ENCODE measurements at regions not wholly inside any gene's neighbourhood (a gene's known extent, or its start where the extent isn't known, plus 50 kb on each side); places are given as distances from the start of the nearest gene placed in this dataset.

DNA sequence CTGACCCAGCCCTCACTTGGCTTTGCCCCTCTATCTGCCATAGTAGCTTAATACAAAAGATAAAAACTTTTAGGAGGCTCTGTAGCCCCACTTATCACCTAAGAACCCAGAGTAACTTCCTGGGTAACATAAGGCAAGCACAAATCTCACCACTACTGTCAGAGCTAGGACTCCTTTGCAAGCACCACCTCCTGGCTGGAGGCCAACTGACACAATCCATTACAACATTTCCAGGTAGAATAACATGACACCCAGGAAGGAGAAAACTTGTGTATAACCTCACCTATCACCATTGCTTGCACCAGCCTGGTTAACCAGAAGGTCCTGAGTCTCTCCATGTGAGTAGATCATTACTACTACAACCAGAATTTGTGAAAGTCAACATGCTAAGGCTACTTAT is 230.0 kb downstream of the TUSC7 start:
- H3K9me3 Mint-ChIP-seq, result peaks cover 4% of the 10 kb centered on the region
- no peak overlapping the region for H3K27ac Mint-ChIP-seq
- ATAC-seq, result no peak
- H3K36me3 Mint-ChIP-seq, result no peaks in the 10 kb centered on the region
- no peaks in the 10 kb centered on the region for H3K27me3 Mint-ChIP-seq
- H3K4me1 Mint-ChIP-seq, result no peaks in the 10 kb centered on the region
- no peak overlapping the region for H3K4me3 Mint-ChIP-seq

DNA sequence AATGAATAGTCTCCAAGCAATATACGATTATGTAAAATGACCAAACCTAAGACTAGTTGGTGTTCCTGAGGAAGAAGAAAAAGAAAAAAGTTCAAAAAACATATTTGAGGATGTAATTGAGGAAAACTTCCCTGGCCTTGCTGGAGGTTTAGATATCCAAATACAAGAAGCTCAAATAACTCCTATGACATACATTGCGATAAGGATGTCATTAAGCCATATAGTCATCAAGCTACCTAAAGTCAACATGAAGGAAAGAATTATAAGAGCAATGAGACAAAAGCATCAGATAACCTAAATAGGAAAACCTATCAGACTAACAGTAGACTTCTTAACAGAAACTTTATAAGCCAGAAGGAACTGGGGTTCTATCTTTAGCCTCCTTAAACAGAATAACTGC is 231.1 kb downstream of the TUSC7 start:
- no peaks in the 10 kb centered on the region for H3K36me3 Mint-ChIP-seq
- no peaks in the 10 kb centered on the region for H3K27me3 Mint-ChIP-seq
- no peak overlapping the region for H3K4me3 Mint-ChIP-seq
- H3K27ac Mint-ChIP-seq, result no peak overlapping the region
- H3K4me1 Mint-ChIP-seq, result no peaks in the 10 kb centered on the region
- peaks cover 4% of the 10 kb centered on the region for H3K9me3 Mint-ChIP-seq
- ATAC-seq, result no peak

DNA sequence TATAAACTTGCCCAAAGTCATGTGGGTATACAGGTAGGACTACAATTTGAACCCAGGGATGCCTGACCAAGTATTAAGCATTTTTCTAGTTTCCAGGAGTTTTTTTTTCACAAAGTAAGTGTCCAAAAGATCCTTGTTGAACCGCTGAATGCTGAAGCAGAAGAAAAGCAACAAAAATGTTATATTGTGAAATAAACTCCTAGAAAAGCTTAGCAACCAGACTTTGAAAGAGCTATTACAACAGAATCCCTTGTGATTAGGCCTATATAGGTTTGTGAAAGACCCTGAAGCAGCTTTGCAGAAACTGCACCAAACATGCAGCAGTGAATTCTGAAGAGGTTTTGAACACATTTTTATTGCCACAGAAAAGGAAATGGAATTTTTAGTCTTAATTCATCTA is 236.8 kb downstream of the TUSC7 start:
- peaks cover 4% of the 10 kb centered on the region for H3K9me3 Mint-ChIP-seq
- ATAC-seq, result no peak
- H3K4me3 Mint-ChIP-seq, result no peak overlapping the region
- H3K27ac Mint-ChIP-seq, result no peak overlapping the region
- H3K4me1 Mint-ChIP-seq, result no peaks in the 10 kb centered on the region
- no peaks in the 10 kb centered on the region for H3K27me3 Mint-ChIP-seq
- no peaks in the 10 kb centered on the region for H3K36me3 Mint-ChIP-seq

DNA sequence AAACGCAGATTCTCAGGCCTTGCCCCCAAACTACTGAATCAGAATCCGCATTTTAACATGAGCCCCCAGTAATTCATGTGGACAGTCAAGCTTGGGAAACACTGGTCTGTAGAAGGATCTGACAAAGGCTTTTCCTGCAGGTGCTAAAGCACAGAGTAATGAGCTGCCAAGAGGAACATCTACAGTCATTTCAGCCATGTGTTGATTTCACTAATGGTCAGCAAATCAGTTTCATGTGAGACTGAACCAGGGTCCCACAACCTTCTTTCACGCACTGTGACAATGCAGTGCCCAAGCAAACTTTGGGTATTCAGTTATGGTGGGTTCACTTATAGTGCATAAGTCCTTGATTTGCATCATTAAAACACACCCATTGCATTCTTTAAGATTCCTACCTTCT is 237.6 kb downstream of the TUSC7 start:
- Mint-ChIP-seq H3K27me3 (no peaks in the 10 kb centered on the region), H3K36me3 (no peaks in the 10 kb centered on the region), H3K4me1 (no peaks in the 10 kb centered on the region), H3K4me3 (no peak overlapping the region), H3K27ac (no peak overlapping the region), H3K9me3 (peaks cover 4% of the 10 kb centered on the region)
- ATAC-seq, result no peak

DNA sequence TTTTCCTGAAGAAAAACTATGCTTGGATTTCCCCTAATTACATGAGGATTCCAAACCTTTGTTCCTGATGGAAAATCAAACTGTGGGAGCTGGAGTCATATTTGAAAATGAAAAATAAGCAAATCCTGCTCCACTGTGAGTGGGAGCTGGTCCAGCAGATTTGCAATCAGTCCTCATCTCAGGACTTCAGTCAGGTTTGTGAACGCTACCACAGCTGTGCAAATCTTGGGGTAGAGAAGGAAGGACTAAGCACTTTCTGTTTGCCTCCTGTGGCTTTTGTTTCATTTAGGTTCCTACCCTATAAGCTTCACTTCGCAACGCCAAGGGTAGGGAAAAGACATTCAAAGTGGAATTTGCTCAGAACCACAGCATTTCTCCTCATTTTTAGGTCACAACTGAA is 238.2 kb downstream of the TUSC7 start:
- no peak for ATAC-seq
- Mint-ChIP-seq H3K27me3 (no peaks in the 10 kb centered on the region), H3K9me3 (peaks cover 4% of the 10 kb centered on the region), H3K27ac (no peak overlapping the region), H3K36me3 (no peaks in the 10 kb centered on the region), H3K4me3 (no peak overlapping the region), H3K4me1 (no peaks in the 10 kb centered on the region)

DNA sequence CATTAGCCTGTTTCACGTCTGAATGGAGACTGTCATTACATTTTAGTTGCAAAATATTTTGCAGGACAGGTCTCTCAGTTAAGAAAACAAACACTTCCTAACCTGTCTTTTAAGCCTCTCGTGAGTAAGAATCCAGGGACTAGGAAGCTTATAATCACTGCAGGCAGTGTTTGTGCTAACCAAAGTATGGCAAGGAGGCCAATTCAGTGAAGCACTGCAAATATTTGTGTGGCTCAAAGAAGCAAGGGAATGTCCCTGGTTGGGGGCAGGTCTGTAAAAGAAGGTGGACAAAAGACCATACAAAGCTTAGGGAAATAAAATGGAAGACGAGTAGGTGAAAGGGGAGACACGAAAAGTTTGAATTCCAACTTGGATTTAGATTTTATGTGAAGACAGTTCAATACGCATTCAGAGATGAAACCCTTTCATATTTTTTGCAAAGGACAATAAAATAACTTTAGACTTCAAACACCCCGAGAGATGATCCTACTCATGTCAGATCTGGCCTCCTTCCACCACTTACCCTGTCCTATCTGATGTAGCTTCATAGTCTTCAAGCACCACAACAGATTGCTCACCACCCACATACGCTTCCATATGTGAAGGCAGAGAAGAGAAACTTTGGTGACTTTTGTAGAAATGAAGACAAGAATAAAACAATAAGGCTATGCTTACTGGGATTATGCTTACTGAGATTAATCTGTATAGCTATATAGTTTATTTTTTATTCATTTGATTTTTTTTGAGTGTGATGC is 240.9 kb downstream of the TUSC7 start:
- H3K4me3 Mint-ChIP-seq, result no peak overlapping the region
- H3K9me3 Mint-ChIP-seq, result no peaks in the 10 kb centered on the region
- H3K27me3 Mint-ChIP-seq, result no peaks in the 10 kb centered on the region
- H3K4me1 Mint-ChIP-seq, result no peaks in the 10 kb centered on the region
- H3K36me3 Mint-ChIP-seq, result no peaks in the 10 kb centered on the region
- no peak for ATAC-seq
- H3K27ac Mint-ChIP-seq, result no peak overlapping the region

DNA sequence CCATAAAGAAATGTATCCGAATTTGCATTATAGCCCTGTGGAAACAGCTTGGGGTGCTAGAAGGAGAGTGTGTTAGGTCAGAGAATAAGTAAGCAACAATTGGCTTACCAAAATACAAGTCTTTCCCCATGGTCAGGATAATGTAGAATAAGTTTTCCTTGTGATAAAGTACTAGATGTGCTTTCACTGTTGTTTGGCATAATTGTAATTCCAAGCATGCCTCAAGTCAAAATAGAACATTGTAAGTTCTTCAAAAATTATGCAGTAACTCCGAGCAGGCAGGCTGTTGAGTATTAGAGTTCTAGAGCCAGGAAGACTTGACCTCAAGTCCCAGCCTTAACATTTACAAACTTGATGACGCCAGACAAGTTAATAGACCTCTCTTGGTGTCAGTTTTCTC is 242.0 kb downstream of the TUSC7 start:
- H3K4me3 Mint-ChIP-seq, result no peak overlapping the region

DNA sequence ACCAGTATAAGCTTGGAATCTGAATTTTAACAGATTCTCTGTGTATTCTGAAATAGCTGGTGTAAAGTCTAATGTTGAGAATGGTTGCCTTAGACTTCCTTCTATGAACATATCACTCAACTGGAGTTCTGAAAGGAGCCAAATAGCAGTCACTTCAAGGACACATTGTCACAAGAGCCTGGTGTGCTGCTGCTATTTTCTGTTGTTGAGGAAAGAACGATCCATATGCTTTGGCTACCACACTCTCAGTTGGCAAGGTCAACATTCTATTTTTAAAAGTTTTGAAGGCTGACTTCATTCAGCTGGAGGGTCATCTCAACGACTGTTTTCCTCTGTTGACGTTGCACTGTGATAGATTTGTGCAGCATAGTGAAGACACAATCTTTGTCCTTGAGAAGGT is 248.7 kb downstream of the TUSC7 start:
- Mint-ChIP-seq H3K9me3 (no peaks in the 10 kb centered on the region), H3K27ac (no peak overlapping the region), H3K4me1 (no peaks in the 10 kb centered on the region), H3K36me3 (no peaks in the 10 kb centered on the region), H3K27me3 (no peaks in the 10 kb centered on the region), H3K4me3 (no peak overlapping the region)
- ATAC-seq, result no peak

More for the DNA sequence above, 242.0 kb downstream of the TUSC7 start:
- Mint-ChIP-seq H3K9me3 (no peaks in the 10 kb centered on the region), H3K36me3 (no peaks in the 10 kb centered on the region), H3K27ac (no peak overlapping the region), H3K27me3 (no peaks in the 10 kb centered on the region), H3K4me1 (no peaks in the 10 kb centered on the region)
- ATAC-seq, result no peak

DNA sequence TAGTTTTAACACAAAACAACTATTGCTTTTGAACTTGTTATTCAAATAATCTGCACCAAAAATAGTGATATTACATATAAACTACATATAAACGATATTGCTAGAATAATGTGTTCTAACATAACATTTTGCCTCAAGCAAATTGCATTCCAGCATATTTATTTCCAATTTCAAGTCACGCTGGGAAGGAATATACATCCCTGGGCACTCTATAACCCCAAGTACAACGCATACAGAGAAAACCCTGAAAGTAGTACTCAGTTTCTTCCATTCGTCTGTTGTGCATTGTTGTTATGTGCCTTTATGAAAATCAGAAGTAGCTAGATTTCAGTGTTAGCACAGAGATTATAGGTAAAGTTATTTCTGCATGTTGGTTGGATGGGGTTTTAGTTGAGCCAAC is 251.5 kb downstream of the TUSC7 start:
- Mint-ChIP-seq H3K9me3 (peaks cover 3% of the 10 kb centered on the region), H3K27ac (no peak overlapping the region), H3K4me3 (no peak overlapping the region), H3K36me3 (no peaks in the 10 kb centered on the region), H3K4me1 (no peaks in the 10 kb centered on the region), H3K27me3 (no peaks in the 10 kb centered on the region)
- no peak for ATAC-seq

DNA sequence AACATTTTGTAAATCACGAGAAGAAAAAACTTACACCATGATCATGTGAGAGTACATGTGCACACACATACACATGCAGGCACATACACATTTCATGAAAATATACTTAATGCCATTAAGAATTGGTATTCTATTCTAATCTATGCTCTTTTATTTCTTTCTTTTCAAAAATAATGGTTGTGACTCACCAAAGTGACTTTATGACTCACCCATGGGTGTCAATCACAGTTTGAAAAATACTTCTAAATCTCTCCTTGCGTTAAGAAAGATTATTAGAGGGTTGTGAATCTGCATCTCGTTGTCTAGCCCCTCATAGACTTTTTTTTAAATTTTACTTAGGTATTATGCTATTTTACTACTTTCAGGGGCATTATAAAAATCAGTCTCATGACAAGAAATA is 254.2 kb downstream of the TUSC7 start:
- Mint-ChIP-seq H3K36me3 (no peaks in the 10 kb centered on the region), H3K27me3 (no peaks in the 10 kb centered on the region), H3K9me3 (peaks cover 3% of the 10 kb centered on the region), H3K27ac (no peak overlapping the region), H3K4me3 (no peak overlapping the region), H3K4me1 (no peaks in the 10 kb centered on the region)
- no peak for ATAC-seq

DNA sequence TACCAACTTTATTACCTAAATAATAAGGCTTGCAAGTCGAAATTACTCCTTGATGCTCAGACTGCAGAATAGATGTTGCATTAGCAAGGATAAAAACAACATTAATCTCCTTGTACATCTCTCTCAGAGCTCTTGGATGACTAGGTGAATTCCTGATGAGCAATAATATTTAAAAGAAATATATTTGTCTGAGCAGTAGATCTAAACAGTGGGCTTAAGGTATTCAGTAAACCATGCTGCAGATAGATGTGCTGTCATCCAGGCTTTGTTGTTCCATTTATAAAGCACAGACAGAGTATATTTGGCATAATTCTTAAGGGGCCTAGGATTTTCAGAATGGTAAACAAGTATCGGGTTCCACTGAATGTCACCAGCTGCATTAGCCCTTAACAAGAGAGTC is 257.1 kb downstream of the TUSC7 start:
- ATAC-seq, result no peak
- Mint-ChIP-seq H3K9me3 (peaks cover 3% of the 10 kb centered on the region), H3K4me1 (no peaks in the 10 kb centered on the region), H3K27me3 (no peaks in the 10 kb centered on the region), H3K36me3 (no peaks in the 10 kb centered on the region), H3K4me3 (no peak overlapping the region), H3K27ac (no peak overlapping the region)

DNA sequence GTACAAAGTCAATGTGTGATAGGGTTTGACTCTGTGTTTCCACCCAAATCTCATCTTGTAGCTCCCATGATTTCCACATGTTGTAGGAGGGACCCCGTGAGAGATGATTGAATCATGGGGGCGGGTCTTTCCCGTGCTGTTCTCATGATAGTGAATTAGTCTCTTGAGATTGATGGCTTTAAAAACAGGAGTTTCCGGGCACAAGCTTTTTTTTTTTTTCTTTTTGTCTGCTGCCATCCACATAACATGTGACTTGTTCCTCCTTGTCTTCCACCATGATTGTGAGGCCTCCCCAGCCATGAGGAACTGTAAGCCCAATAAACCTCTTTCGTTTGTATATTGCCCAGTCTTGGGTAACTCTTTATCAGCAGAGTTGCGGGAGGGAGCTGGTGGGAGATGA is 259.6 kb downstream of the TUSC7 start:
- no peak for ATAC-seq
- no peaks in the 10 kb centered on the region for H3K27me3 Mint-ChIP-seq
- H3K4me1 Mint-ChIP-seq, result no peaks in the 10 kb centered on the region
- H3K36me3 Mint-ChIP-seq, result no peaks in the 10 kb centered on the region
- H3K4me3 Mint-ChIP-seq, result no peak overlapping the region
- H3K27ac Mint-ChIP-seq, result no peak overlapping the region
- H3K9me3 Mint-ChIP-seq, result peaks cover 3% of the 10 kb centered on the region

DNA sequence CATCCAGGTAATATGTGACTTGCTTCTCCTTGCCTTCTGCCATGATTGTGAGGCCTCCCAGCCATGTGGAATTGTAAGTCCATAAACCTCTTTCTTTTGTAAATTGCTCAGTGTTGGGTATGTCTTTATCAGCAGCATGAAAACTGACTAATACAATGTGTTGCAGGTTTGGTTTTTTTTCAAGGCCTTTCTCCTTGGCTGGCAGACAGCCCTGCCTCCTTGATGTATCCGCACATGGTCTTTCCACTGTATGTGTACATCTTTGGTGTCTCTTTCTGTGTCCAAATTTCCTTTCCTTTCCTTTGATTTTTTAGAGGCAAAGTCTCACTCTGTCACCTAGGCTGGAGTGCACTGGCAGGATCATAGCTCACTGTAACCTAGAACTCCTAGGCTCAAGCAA is 260.1 kb downstream of the TUSC7 start:
- H3K27ac Mint-ChIP-seq, result no peak overlapping the region
- no peaks in the 10 kb centered on the region for H3K4me1 Mint-ChIP-seq
- ATAC-seq, result no peak
- H3K36me3 Mint-ChIP-seq, result no peaks in the 10 kb centered on the region
- H3K4me3 Mint-ChIP-seq, result no peak overlapping the region
- no peaks in the 10 kb centered on the region for H3K27me3 Mint-ChIP-seq
- H3K9me3 Mint-ChIP-seq, result no peaks in the 10 kb centered on the region

DNA sequence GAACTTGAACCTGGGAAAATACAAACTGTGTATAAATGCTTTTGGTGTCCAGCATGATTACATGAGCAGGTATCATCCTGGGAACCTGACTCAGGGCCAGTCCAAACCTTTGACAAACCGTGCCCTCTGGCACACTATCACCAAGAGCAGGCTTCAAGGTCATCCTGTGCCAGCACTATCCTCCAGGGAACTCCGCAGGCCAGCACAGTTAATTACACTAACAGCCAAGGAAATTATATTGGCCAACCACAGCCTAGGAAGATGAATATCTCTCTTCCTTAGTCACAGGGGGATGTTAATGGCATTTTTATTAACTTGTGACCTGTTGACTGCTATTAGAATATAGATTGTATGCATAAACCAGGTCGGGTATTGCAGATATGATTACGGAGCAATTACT is 262.0 kb downstream of the TUSC7 start:
- Mint-ChIP-seq H3K4me3 (no peak overlapping the region), H3K27ac (no peak overlapping the region), H3K27me3 (no peaks in the 10 kb centered on the region), H3K9me3 (no peaks in the 10 kb centered on the region), H3K4me1 (no peaks in the 10 kb centered on the region), H3K36me3 (no peaks in the 10 kb centered on the region)
- ATAC-seq, result no peak

DNA sequence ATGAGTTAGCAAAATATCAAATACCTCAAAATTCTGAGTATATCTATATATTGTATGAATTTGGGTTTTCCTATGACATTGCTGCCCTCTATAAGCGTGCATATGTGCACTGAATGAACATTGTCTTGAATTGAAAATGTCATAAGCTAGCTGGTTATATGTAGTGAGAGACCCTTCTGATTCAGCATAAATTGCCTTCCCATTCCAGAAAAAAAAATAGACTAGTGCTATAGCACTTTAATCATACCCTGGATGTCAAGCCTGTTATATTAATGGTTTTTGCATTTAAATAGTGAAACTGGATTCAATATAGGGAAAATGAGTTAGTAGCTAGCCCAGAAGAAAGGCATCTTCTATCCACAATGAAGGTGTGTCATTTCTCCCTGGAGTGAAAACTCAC is 265.1 kb downstream of the TUSC7 start:
- Mint-ChIP-seq H3K4me1 (no peaks in the 10 kb centered on the region), H3K36me3 (no peaks in the 10 kb centered on the region), H3K9me3 (no peaks in the 10 kb centered on the region), H3K4me3 (no peak overlapping the region), H3K27ac (no peak overlapping the region), H3K27me3 (no peaks in the 10 kb centered on the region)
- ATAC-seq, result no peak

DNA sequence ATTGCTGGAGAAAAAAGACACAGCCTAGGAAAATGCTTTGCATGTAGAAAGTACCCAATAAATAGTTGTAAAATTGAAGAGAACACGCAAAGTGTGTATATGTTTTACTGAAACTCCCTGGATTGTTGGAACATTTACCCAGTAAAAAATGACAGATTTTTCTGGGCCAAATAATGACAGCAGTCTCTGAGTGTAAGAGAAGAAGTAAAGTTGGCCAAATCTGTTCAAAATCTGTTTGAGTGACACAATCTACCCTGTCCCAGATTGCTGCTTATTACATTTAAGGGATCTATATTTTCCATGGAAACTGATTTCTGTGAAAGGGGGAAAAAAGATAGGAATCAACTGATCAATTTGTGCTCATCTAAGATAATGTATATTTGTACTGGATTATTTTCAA is 267.9 kb downstream of the TUSC7 start:
- Mint-ChIP-seq H3K4me1 (no peaks in the 10 kb centered on the region), H3K27me3 (no peaks in the 10 kb centered on the region), H3K9me3 (no peaks in the 10 kb centered on the region), H3K36me3 (no peaks in the 10 kb centered on the region), H3K27ac (no peak overlapping the region), H3K4me3 (no peak overlapping the region)
- ATAC-seq, result no peak

DNA sequence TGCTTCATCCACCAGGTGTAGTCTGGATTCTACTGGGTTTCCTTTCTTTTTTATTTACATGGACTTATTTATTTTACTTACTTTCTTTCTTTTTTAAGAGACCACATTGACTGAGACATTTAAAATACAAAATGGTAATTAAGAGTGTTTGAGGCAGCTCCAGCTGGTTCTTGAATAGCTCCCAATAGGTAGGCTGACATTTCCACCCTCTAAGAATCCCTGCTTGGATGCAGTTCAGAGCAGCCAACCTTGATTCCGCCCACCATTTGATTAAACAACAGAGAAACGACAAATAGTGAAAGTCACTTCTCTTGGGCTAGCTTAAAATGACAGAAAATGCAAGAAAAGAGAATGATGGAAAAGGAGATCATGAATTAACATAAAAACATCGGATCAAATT is 270.5 kb downstream of the TUSC7 start:
- ATAC-seq, result no peak
- H3K4me1 Mint-ChIP-seq, result no peaks in the 10 kb centered on the region
- H3K27me3 Mint-ChIP-seq, result no peaks in the 10 kb centered on the region
- no peak overlapping the region for H3K27ac Mint-ChIP-seq
- H3K4me3 Mint-ChIP-seq, result no peak overlapping the region
- H3K36me3 Mint-ChIP-seq, result no peaks in the 10 kb centered on the region
- H3K9me3 Mint-ChIP-seq, result no peaks in the 10 kb centered on the region
